Muscle layer of duodenum (tissue), 2 donors: ENCODE measurements at regions not wholly inside any gene's neighbourhood (a gene's known extent, or its start where the extent isn't known, plus 50 kb on each side); places are given as distances from the start of the nearest gene placed in this dataset.

Experiments
- H3K27ac ChIP-seq: one replicate; pipeline ENCODE4 v1.7.0; 2013; ENCODE audit warnings: mild to moderate bottlenecking, low read length
- H3K27me3 ChIP-seq: one replicate; pipeline ENCODE4 v1.7.0; 2013; ENCODE audit warnings: low read depth, mild to moderate bottlenecking, control low read depth, low read length
- H3K36me3 ChIP-seq, 2 donors: one replicate each; pipeline ENCODE4 v1.7.0; 2013; ENCODE audit warnings: low read length in 2 of 2, control low read depth in 1 of 2, mild to moderate bottlenecking in 1 of 2; ENCODE audit not compliant: insufficient read depth in 2 of 2, control insufficient read depth in 1 of 2
- H3K4me1 ChIP-seq, 2 donors: one replicate each; pipeline ENCODE4 v1.7.0; 2013; ENCODE audit warnings: low read length in 2 of 2, mild to moderate bottlenecking in 2 of 2, control low read depth in 1 of 2, moderate library complexity in 1 of 2; ENCODE audit not compliant: insufficient read depth in 2 of 2, control insufficient read depth in 1 of 2
- H3K4me3 ChIP-seq, 2 donors: one replicate each; pipeline ENCODE4 v1.7.0; 2013; ENCODE audit warnings: low read length in 2 of 2, low read depth in 1 of 2, mild to moderate bottlenecking in 1 of 2
- H3K9me3 ChIP-seq, 2 donors: one replicate each; pipeline ENCODE4 v1.7.0; 2013; ENCODE audit warnings: low read length in 2 of 2, control low read depth in 1 of 2, mild to moderate bottlenecking in 1 of 2; ENCODE audit not compliant: control insufficient read depth in 1 of 2
- donor health status: healthy.

DNA sequence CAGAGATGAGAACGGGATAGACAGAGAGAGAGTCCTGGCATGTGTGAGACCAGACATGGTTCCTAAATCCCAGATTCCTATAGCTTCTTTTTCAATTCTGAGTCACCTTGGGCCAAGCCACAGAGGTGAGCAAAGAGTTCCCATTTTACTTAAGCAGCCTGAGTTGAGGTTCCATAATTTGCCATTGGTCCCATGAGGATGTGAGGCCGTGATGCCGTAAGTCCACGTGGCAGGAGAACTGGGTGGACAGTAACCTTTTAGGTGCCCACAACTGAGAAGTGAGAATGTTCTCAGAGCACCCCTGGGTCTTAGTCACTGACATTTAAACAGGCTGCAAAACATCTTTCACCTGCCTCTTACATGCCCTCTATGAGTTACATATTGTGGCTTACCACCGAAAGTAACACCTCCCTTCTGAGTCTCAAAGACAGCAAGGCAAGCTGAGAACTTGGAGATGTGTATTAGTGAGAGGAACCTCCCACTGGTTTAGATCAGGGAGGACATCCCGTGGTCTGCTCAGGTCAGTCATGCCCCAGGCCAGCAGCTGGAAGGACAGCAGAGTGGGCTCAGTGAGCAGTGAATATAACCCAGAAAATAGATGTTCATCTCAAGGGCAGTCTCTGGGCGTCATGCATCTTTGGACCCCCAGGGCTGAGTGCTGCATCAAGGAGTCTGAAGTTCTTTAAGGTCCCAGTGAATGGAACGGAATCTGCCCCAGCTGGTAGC is 127.9 kb upstream of the LGALSL start:
- peaks cover 17 to 20% of the 10 kb centered on the region in 2 donors for H3K4me1 ChIP-seq
- no peaks in the 10 kb centered on the region for H3K27me3 ChIP-seq
- no peaks in the 10 kb centered on the region for H3K9me3 ChIP-seq
- no peak overlapping the region for H3K4me3 ChIP-seq
- no peaks in the 10 kb centered on the region for H3K36me3 ChIP-seq
- no peak overlapping the region for H3K27ac ChIP-seq

DNA sequence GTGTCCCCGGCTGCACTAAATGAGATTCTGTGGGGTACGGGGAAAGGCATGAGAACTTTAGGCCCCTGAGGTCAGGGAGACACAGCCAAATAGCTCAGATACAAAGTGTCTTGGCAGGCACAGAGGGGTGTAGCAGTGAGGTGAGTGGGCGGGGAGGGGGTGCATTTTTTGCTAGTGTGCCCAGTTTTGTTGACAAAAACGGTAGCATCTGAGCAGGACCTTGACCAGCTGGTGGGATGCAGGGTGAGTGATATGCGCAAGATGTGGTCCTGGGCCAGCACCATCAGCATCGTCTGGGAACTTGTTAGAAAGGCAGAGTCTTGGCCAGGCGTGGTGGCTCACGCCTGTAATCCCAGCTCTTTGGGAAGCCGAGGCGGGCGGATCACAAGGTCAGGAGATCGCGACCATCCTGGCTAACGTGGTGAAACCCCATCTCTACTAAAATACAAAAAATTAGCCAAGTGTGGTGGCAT is 127.3 kb upstream of the LGALSL start:
- no peak overlapping the region for H3K27ac ChIP-seq
- no peak overlapping the region for H3K4me3 ChIP-seq

DNA sequence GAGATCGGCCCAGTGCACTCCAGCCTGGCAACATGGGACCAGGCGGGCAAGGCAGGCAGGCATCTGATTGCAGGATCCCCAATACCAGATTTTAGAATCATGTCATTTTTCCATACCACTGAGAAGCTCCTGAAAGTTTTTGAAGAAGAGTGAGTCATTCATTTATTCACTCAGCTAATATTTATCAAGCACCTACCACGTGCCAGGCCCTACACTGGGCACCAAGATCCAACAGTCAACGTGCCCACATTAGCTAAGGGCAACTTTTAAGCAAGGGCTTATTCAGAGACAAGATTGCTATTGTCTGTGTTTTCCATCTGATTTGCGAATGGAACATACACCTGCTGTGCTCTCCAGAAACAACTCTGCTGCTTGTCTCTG is 126.8 kb upstream of the LGALSL start:
- no peaks in the 10 kb centered on the region for H3K27me3 ChIP-seq
- peak overlapping the region; percentile 35 for H3K27ac ChIP-seq
- H3K9me3 ChIP-seq, result no peaks in the 10 kb centered on the region
- H3K4me3 ChIP-seq, result peak overlapping the region; percentile 39 to 42
- peaks cover 21 to 26% of the 10 kb centered on the region in 2 donors for H3K4me1 ChIP-seq
- H3K36me3 ChIP-seq, result no peaks in the 10 kb centered on the region

More for the DNA sequence above, 127.3 kb upstream of the LGALSL start:
- no peaks in the 10 kb centered on the region for H3K27me3 ChIP-seq
- H3K36me3 ChIP-seq, result no peaks in the 10 kb centered on the region
- no peaks in the 10 kb centered on the region for H3K9me3 ChIP-seq
- peaks cover 21 to 23% of the 10 kb centered on the region in 2 donors for H3K4me1 ChIP-seq

DNA sequence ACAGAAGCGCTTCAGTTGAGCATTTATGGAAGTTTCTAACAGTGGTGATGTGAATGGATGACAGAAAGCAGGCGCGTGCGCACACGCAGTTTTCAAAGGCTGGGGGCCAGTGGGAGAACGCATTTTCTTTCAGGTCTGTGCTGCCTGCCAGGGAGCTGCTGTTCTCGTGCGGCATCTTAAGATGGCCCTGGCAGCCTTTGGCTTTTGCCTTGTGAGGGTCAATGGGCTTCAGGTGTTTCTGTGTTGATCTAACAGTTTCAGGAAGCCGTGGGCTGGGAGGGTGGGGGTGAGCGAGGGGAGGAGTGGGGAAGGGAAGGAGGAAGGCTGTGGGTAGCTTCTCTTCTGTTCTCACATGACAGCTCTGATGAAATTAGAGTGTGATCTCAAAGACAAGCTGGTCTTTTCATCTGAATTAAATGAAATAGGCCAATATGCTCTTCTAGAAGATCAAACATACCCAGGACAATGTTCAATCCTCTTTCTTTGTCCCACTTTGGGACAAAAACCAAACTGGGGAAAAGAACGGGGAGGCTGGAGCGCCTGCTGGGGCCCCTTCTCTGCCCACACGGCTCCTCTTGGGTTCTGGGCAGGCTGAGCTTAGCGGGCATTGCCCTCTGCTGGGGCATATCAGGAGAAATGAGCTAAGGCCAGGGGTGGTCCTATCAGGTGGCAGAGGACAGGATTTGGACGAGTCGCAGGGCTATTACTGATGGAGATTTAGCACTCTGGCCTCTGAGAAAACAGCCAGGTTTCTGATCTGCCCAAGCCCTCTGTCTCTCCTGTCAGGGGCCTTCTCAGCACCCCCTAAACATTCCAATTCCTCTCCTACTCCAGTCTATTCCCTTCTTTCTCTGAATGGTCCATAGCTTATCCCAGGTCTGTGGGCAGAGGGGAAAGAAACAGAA is 126.2 kb upstream of the LGALSL start:
- no peaks in the 10 kb centered on the region for H3K27me3 ChIP-seq
- peak overlapping the region; percentile 39 to 42 for H3K4me3 ChIP-seq
- H3K36me3 ChIP-seq, result no peaks in the 10 kb centered on the region
- no peaks in the 10 kb centered on the region for H3K9me3 ChIP-seq
- peak overlapping the region; percentile 35 for H3K27ac ChIP-seq
- H3K4me1 ChIP-seq, result peaks cover 21 to 26% of the 10 kb centered on the region in 2 donors

DNA sequence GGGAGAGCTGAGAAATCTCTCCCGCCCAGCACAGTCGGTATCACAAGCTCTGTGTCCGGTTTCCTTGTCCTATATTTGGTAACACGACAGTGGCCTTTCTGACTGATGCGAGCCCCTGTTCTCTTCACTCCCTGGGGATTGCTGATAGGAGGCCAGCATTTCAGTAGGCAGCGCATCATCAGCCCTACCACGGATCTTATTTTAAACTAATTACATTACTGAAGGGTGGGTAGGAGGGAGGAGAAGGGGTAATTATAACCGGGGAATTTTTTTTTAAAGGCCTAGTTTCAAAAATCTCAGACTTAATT is 125.6 kb upstream of the LGALSL start:
- Histone ChIP-seq H3K36me3 (no peaks in the 10 kb centered on the region), H3K27me3 (no peaks in the 10 kb centered on the region), H3K4me3 (no peak overlapping the region), H3K27ac (peak overlapping the region; percentile 35), H3K4me1 (peaks cover 21 to 26% of the 10 kb centered on the region in 2 donors), H3K9me3 (no peaks in the 10 kb centered on the region)

DNA sequence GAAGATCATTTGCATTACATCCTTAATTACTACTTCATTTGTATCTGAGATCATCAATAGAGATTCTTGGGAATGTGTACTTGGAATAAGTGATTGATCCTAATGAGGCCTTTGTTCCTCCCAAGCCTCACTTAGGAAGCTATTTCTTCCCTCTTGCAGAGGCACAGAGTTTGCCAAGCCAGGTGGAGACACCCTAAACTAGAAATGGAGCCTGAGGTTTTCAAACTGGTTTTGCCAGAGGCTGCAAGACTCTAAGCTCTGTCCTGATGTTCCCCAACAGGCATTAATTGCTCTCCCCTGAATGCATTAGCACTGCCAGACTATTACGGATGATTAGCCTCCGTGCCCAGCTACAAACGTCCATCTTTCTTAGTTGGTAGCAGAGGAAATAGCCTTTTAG is 125.2 kb upstream of the LGALSL start:
- Histone ChIP-seq H3K27ac (no peak overlapping the region), H3K4me1 (peaks cover 21 to 26% of the 10 kb centered on the region in 2 donors), H3K36me3 (no peaks in the 10 kb centered on the region), H3K27me3 (no peaks in the 10 kb centered on the region), H3K9me3 (no peaks in the 10 kb centered on the region), H3K4me3 (no peak overlapping the region)

DNA sequence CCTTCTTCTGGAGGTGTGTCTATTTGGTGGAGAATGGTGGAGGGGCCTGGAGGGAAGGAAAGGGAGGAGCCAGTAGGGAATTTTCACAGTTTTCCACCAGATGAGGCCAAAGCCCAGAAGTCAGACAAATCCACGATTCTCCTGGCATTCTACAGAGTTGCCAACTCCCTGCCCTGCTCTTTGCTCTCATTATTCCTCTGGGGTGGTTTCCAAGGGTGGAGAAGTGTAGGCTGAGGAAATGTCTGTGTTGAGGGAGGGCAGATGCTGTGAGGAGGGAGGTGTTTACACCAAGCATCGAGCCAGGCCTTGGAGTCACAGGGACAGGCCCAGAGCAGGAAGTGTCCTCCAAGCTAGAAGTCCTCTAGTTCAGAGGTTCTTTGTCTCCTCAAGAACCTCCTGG is 124.1 kb upstream of the LGALSL start:
- Histone ChIP-seq H3K36me3 (no peaks in the 10 kb centered on the region), H3K27me3 (no peaks in the 10 kb centered on the region), H3K9me3 (no peaks in the 10 kb centered on the region), H3K4me1 (peaks cover 21 to 26% of the 10 kb centered on the region in 2 donors), H3K4me3 (no peak overlapping the region), H3K27ac (peak overlapping the region; percentile 87)

DNA sequence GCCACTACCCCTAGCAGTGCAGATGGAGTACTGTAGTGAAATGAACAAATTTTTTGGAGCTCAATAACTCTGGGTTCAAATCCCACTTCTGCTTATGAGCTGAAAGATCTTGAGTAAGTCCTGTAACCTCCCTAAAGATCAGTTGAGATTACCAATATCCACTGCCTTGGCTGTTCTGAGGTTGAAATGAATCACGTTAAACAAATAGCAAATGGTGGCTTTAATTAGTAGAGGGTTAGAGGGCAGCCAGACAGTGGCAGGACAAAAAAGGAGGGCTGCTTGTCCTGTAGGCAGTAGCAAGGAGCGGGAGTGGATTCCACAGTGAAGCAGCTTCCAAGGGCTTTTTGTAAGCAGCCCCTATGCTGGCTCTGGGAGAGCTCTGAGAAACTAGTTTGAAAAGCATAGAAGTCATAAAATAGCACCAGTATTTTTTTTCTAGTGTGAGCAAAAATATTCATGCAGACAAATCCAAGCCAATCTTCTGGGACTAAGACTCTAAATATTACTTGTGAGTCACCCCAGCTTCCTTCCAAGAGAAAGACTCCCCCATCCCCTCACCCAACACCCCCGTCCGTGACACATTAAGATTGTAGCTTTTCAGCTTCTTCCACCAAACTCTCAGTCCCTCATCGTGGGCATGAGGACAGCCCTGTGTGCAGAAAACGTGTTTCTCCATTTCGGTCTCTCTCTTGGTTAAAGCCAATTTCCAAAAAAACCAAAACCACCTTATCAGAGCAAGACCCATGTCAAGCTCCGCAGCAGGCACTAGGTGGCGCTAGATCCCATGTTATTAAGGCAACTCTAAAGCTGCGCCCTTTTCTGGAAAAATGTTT is 123.5 kb upstream of the LGALSL start:
- peak overlapping the region; percentile 9 to 54 for H3K4me3 ChIP-seq
- H3K4me1 ChIP-seq, result peaks cover 21 to 26% of the 10 kb centered on the region in 2 donors
- no peaks in the 10 kb centered on the region for H3K27me3 ChIP-seq
- H3K36me3 ChIP-seq, result no peaks in the 10 kb centered on the region
- peak overlapping the region; percentile 87 for H3K27ac ChIP-seq
- H3K9me3 ChIP-seq, result no peaks in the 10 kb centered on the region

DNA sequence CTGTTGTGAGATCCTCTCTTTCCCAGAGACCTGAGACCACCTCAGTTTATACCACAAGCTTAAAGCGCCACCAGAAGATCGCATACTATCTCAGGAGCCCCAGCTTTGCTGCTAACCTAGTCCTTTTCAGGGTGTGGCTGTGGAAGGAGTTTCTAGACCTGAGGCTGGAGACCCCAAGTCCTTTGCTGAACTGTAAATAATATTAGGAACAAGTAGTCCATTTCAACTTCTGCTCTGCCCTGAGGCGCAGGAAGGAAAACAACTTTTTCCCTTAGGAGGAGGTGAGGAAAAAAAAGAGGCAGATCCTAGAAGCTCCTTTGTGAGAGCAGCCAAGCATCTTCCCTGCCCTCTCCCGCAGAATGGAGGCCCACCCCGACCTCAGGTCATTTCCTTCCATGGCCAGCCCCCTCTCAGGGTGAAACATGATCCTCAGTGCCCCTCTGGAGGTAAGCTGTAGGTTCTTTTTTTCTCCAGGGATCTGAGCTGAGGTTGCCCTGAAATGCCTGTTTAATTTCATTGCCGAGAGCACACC is 122.8 kb upstream of the LGALSL start:
- no peaks in the 10 kb centered on the region for H3K9me3 ChIP-seq
- no peaks in the 10 kb centered on the region for H3K36me3 ChIP-seq
- H3K27ac ChIP-seq, result peak overlapping the region; percentile 87
- peak overlapping the region; percentile 9 to 54 for H3K4me3 ChIP-seq
- peaks cover 21 to 26% of the 10 kb centered on the region in 2 donors for H3K4me1 ChIP-seq
- no peaks in the 10 kb centered on the region for H3K27me3 ChIP-seq

DNA sequence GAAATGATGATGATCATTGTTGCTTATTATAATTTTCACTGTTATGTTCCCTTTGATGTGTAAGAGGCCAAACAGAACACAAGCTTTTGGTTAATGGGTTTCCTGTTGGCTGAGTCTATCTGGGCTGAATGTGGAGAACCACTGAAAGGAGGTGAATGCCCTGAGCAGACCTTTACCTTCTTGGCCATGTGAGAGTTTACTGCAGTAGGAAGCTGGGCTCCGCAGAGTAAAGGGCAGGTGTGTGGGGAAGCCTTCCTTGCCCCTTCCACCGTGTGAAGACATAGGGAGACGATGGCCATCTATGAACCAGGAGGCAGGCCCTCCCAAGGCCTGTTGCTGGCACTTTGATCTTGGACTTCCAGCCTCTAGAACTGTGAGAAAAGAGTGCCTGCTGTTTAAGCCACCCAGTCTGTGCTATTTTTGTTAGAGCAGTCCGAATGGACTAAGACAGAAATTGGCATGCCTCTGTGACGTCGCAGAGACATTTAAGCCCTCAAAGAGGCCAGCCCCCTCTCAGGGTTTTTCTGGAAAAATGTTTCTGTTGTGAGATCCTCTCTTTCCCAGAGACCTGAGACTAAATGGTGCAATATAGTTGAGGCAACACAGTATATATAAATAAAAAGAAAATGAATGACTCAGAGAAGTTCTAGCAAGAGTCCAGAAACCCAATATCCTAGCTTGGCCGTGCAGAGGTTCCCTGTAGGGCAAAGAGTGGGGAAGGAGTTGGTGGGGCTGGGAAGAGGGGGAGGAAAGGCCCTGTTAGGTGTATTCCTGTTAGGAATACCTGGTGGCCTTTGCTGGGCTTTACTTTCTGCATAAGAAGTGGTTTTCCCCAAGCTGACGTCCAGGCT is 121.9 kb upstream of the LGALSL start:
- Histone ChIP-seq H3K4me3 (no peak overlapping the region), H3K36me3 (no peaks in the 10 kb centered on the region), H3K9me3 (no peaks in the 10 kb centered on the region), H3K27ac (no peak overlapping the region), H3K4me1 (peaks cover 20 to 26% of the 10 kb centered on the region in 2 donors), H3K27me3 (no peaks in the 10 kb centered on the region)
